ENCODE measurements at regions not wholly inside any gene's neighbourhood (a gene's known extent, or its start where the extent isn't known, plus 50 kb on each side); places are given as distances from the start of the nearest gene placed in this dataset.
"Not testable (repeated sequence)": the region's sequence is repeated elsewhere in the genome, so short reads cannot be mapped to it uniquely, and the experiment has no call there.

- H3K4me3 ChIP-seq (ENCODE audit: low read depth, low read length); H3K9ac ChIP-seq (ENCODE audit: low read depth, low read length); H3K27me3 ChIP-seq (ENCODE audit: control insufficient read depth, insufficient read depth, low read length); H3K9me3 ChIP-seq (ENCODE audit: control insufficient read depth, insufficient read depth, low read length); H3K36me3 ChIP-seq (ENCODE audit: control insufficient read depth, insufficient read depth, low read length); H3K4me1 ChIP-seq (ENCODE audit: control insufficient read depth, insufficient read depth, low read length): not testable (repeated sequence)
Observed at GRCh38 chr5:60530144-60530848, 169.7 kb downstream of the DEPDC1B start.

- H3K4me1 ChIP-seq (ENCODE audit: control insufficient read depth, insufficient read depth, low read length): no peaks in the 10 kb centered on the region
- no peaks in the 10 kb centered on the region for H3K36me3 ChIP-seq (ENCODE audit: control insufficient read depth, insufficient read depth, low read length)
- no peak overlapping the region for H3K9ac ChIP-seq (ENCODE audit: low read depth, low read length)
- no peaks in the 10 kb centered on the region for H3K9me3 ChIP-seq (ENCODE audit: control insufficient read depth, insufficient read depth, low read length)
- no peak overlapping the region for H3K4me3 ChIP-seq (ENCODE audit: low read depth, low read length)
- no peaks in the 10 kb centered on the region for H3K27me3 ChIP-seq (ENCODE audit: control insufficient read depth, insufficient read depth, low read length)
Observed at GRCh38 chr5:60529001-60529400, 171.0 kb downstream of the DEPDC1B start.

DNA sequence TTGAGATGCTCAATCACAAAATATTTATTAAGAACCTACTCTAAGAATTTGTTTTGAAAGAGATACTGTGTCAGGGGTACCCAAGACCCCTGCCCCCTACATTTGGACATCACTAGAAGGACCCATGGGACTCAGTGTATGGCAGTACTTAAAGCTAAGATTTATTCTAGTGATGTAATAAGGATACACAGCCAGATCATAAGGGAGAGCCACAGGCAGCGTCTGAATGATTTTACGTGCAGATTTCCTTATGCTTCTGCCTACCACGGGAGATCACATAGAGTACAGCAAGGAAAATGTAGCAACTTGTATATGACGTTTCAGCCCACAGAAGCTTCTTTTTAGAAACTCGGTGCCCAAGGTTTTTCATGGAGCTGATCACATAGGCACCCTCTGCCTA lies 172.9 kb downstream of the DEPDC1B start:
- no peaks in the 10 kb centered on the region for H3K27me3 ChIP-seq (ENCODE audit: control insufficient read depth, insufficient read depth, low read length)
- no peaks in the 10 kb centered on the region for H3K9me3 ChIP-seq (ENCODE audit: control insufficient read depth, insufficient read depth, low read length)
- no peak overlapping the region for H3K9ac ChIP-seq (ENCODE audit: low read depth, low read length)
- H3K4me3 ChIP-seq (ENCODE audit: low read depth, low read length): no peak overlapping the region
- H3K36me3 ChIP-seq (ENCODE audit: control insufficient read depth, insufficient read depth, low read length): no peaks in the 10 kb centered on the region
- H3K4me1 ChIP-seq (ENCODE audit: control insufficient read depth, insufficient read depth, low read length): no peaks in the 10 kb centered on the region

DNA sequence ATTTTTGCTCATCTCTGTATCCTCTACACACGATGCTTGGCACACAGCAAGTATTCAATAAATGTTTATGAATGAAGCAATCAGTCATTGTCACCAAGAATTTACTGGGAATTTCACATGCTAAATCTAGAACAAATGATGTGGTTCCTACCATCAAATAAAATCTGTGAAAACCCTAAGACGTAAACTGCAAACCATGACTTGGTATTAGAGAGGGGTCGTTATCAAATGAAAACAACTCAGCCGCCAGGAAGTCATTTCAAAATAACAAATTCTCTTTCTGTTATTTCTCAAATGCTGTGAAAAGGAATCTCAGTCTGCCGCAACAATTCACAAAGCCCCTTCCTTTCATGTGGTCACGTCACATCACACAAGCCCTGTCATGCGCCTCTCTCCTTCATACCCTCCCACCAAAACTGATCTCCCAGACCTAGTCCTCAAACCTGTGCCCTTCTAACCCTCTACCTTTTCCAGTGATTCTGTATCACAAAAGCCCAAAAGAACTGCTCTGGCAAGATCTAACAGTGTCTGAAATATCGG lies 173.6 kb downstream of the DEPDC1B start:
- H3K36me3 ChIP-seq (ENCODE audit: control insufficient read depth, insufficient read depth, low read length): no peaks in the 10 kb centered on the region
- no peak overlapping the region for H3K9ac ChIP-seq (ENCODE audit: low read depth, low read length)
- no peaks in the 10 kb centered on the region for H3K27me3 ChIP-seq (ENCODE audit: control insufficient read depth, insufficient read depth, low read length)
- no peak overlapping the region for H3K4me3 ChIP-seq (ENCODE audit: low read depth, low read length)
- peaks cover 2% of the 10 kb centered on the region for H3K4me1 ChIP-seq (ENCODE audit: control insufficient read depth, insufficient read depth, low read length)
- no peaks in the 10 kb centered on the region for H3K9me3 ChIP-seq (ENCODE audit: control insufficient read depth, insufficient read depth, low read length)

- Histone ChIP-seq H3K9ac (ENCODE audit: low read depth, low read length) (no peak overlapping the region), H3K4me3 (ENCODE audit: low read depth, low read length) (no peak overlapping the region), H3K4me1 (ENCODE audit: control insufficient read depth, insufficient read depth, low read length) (peaks cover 2% of the 10 kb centered on the region)
Observed at GRCh38 chr5:60522292-60522905, 177.6 kb downstream of the DEPDC1B start.

GRCh38 chr5:60521376-60522291 lies 178.3 kb downstream of the DEPDC1B start:
- Histone ChIP-seq H3K4me1 (ENCODE audit: control insufficient read depth, insufficient read depth, low read length) (peaks cover 2% of the 10 kb centered on the region), H3K4me3 (ENCODE audit: low read depth, low read length) (no peak overlapping the region), H3K9ac (ENCODE audit: low read depth, low read length) (no peak overlapping the region), H3K27me3 (ENCODE audit: control insufficient read depth, insufficient read depth, low read length) (no peaks in the 10 kb centered on the region), H3K9me3 (ENCODE audit: control insufficient read depth, insufficient read depth, low read length) (no peaks in the 10 kb centered on the region), H3K36me3 (ENCODE audit: control insufficient read depth, insufficient read depth, low read length) (no peaks in the 10 kb centered on the region)

More at GRCh38 chr5:60522292-60522905, 177.6 kb downstream of the DEPDC1B start:
- no peaks in the 10 kb centered on the region for H3K27me3 ChIP-seq (ENCODE audit: control insufficient read depth, insufficient read depth, low read length)
- no peaks in the 10 kb centered on the region for H3K36me3 ChIP-seq (ENCODE audit: control insufficient read depth, insufficient read depth, low read length)
- H3K9me3 ChIP-seq (ENCODE audit: control insufficient read depth, insufficient read depth, low read length): no peaks in the 10 kb centered on the region

GRCh38 chr5:60520451-60521227 lies 179.3 kb downstream of the DEPDC1B start:
- Histone ChIP-seq H3K36me3 (ENCODE audit: control insufficient read depth, insufficient read depth, low read length) (no peaks in the 10 kb centered on the region), H3K9ac (ENCODE audit: low read depth, low read length) (no peak overlapping the region), H3K27me3 (ENCODE audit: control insufficient read depth, insufficient read depth, low read length) (no peaks in the 10 kb centered on the region), H3K4me3 (ENCODE audit: low read depth, low read length) (no peak overlapping the region), H3K4me1 (ENCODE audit: control insufficient read depth, insufficient read depth, low read length) (peaks cover 2% of the 10 kb centered on the region), H3K9me3 (ENCODE audit: control insufficient read depth, insufficient read depth, low read length) (no peaks in the 10 kb centered on the region)

GRCh38 chr5:60519372-60519771 lies 180.6 kb downstream of the DEPDC1B start:
- Histone ChIP-seq H3K36me3 (ENCODE audit: control insufficient read depth, insufficient read depth, low read length) (no peaks in the 10 kb centered on the region), H3K4me3 (ENCODE audit: low read depth, low read length) (no peak overlapping the region), H3K4me1 (ENCODE audit: control insufficient read depth, insufficient read depth, low read length) (peaks cover 2% of the 10 kb centered on the region)

GRCh38 chr5:60517850-60518249 lies 182.1 kb downstream of the DEPDC1B start:
- no peaks in the 10 kb centered on the region for H3K36me3 ChIP-seq (ENCODE audit: control insufficient read depth, insufficient read depth, low read length)
- no peak overlapping the region for H3K9ac ChIP-seq (ENCODE audit: low read depth, low read length)
- no peaks in the 10 kb centered on the region for H3K9me3 ChIP-seq (ENCODE audit: control insufficient read depth, insufficient read depth, low read length)
- H3K27me3 ChIP-seq (ENCODE audit: control insufficient read depth, insufficient read depth, low read length): no peaks in the 10 kb centered on the region
- H3K4me3 ChIP-seq (ENCODE audit: low read depth, low read length): no peak overlapping the region
- peaks cover 2% of the 10 kb centered on the region for H3K4me1 ChIP-seq (ENCODE audit: control insufficient read depth, insufficient read depth, low read length)

More at GRCh38 chr5:60519372-60519771, 180.6 kb downstream of the DEPDC1B start:
- Histone ChIP-seq H3K27me3 (ENCODE audit: control insufficient read depth, insufficient read depth, low read length) (no peaks in the 10 kb centered on the region), H3K9ac (ENCODE audit: low read depth, low read length) (no peak overlapping the region), H3K9me3 (ENCODE audit: control insufficient read depth, insufficient read depth, low read length) (no peaks in the 10 kb centered on the region)

- Histone ChIP-seq H3K27me3 (ENCODE audit: control insufficient read depth, insufficient read depth, low read length) (no peaks in the 10 kb centered on the region), H3K36me3 (ENCODE audit: control insufficient read depth, insufficient read depth, low read length) (no peaks in the 10 kb centered on the region), H3K4me3 (ENCODE audit: low read depth, low read length) (no peak overlapping the region), H3K9me3 (ENCODE audit: control insufficient read depth, insufficient read depth, low read length) (no peaks in the 10 kb centered on the region), H3K9ac (ENCODE audit: low read depth, low read length) (no peak overlapping the region), H3K4me1 (ENCODE audit: control insufficient read depth, insufficient read depth, low read length) (peaks cover 2% of the 10 kb centered on the region)
Observed at GRCh38 chr5:60517094-60517694, 182.8 kb downstream of the DEPDC1B start.

- Histone ChIP-seq H3K4me3 (ENCODE audit: low read depth, low read length) (no peak overlapping the region), H3K4me1 (ENCODE audit: control insufficient read depth, insufficient read depth, low read length) (peaks cover 2% of the 10 kb centered on the region), H3K9ac (ENCODE audit: low read depth, low read length) (no peak overlapping the region), H3K36me3 (ENCODE audit: control insufficient read depth, insufficient read depth, low read length) (no peaks in the 10 kb centered on the region), H3K9me3 (ENCODE audit: control insufficient read depth, insufficient read depth, low read length) (no peaks in the 10 kb centered on the region), H3K27me3 (ENCODE audit: control insufficient read depth, insufficient read depth, low read length) (no peaks in the 10 kb centered on the region)
Observed at GRCh38 chr5:60516688-60517087, 183.3 kb downstream of the DEPDC1B start.

Measured in iPS-15b (cell line).